ENCODE measurements at regions not wholly inside any gene's neighbourhood (a gene's known extent, or its start where the extent isn't known, plus 50 kb on each side); places are given as distances from the start of the nearest gene placed in this dataset.

- Mint-ChIP-seq H3K4me3 (no peak overlapping the region), H3K4me1 (no peaks in the 10 kb centered on the region), H3K27ac (no peak overlapping the region), H3K36me3 (ENCODE audit: low read depth) (no peaks in the 10 kb centered on the region), H3K9me3 (peaks cover 7% of the 10 kb centered on the region), H3K27me3 (ENCODE audit: low read depth, poor library complexity) (no peaks in the 10 kb centered on the region)
- no peak for TF ChIP-seq CTCF (IDR thresholded peaks at IDR 0.05)
- DNase-seq: no peak
Observed at GRCh38 chr3:96491023-96491422, 323.4 kb upstream of the EPHA6 start.

DNA sequence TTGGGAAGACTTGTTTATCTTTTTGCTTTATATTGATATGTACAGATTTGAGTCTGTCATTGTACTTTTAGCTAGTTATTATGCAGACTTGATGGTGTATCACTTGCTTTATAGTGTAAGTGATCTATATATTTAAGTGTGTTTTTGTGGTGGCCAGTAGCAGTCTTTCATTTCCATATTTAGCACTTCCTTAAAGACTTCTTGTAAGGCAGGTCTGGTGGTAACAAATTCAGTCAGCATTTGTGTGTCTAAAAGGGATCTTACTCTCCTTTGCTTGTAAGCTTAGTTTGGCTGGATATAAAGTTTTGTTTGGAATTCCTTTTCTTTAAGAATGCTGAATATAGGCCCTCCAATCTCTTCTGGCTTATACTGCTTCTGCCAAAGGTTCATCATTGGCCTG lies 322.5 kb upstream of the EPHA6 start:
- Mint-ChIP-seq H3K9me3 (peaks cover 7% of the 10 kb centered on the region), H3K4me1 (no peaks in the 10 kb centered on the region), H3K36me3 (ENCODE audit: low read depth) (no peaks in the 10 kb centered on the region), H3K27ac (no peak overlapping the region), H3K4me3 (no peak overlapping the region), H3K27me3 (ENCODE audit: low read depth, poor library complexity) (no peaks in the 10 kb centered on the region)
- no peak for TF ChIP-seq CTCF (IDR thresholded peaks at IDR 0.05)
- no peak for DNase-seq

DNA sequence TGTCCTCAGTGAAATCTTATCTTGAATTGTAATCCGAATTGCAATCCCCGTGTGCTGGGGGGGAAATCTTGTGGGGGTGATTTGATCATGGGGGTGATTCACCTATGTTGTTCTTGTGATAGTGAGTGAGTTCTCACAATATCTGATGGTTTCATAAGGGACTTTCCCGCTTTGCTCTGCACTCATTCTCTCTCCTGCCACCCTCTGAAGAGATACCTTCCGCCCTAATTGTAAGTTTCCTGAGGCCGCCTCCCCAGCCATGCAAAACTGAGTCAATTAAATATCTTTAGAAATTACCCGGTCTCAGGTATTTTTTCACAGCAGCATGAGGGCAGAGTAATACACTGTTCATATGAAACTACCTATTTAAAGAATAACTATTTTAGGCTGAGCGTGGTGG lies 304.1 kb upstream of the EPHA6 start:
- Mint-ChIP-seq H3K27me3 (ENCODE audit: low read depth, poor library complexity) (peaks cover 6% of the 10 kb centered on the region), H3K36me3 (ENCODE audit: low read depth) (no peaks in the 10 kb centered on the region), H3K4me3 (no peak overlapping the region), H3K9me3 (no peaks in the 10 kb centered on the region), H3K27ac (no peak overlapping the region), H3K4me1 (no peaks in the 10 kb centered on the region)
- TF ChIP-seq CTCF (IDR thresholded peaks at IDR 0.05): no peak
- DNase-seq: no peak

- Mint-ChIP-seq H3K27ac (no peak overlapping the region), H3K36me3 (ENCODE audit: low read depth) (no peaks in the 10 kb centered on the region), H3K9me3 (no peaks in the 10 kb centered on the region), H3K4me3 (no peak overlapping the region), H3K4me1 (no peaks in the 10 kb centered on the region), H3K27me3 (ENCODE audit: low read depth, poor library complexity) (no peaks in the 10 kb centered on the region)
- TF ChIP-seq CTCF (IDR thresholded peaks at IDR 0.05): no peak
- DNase-seq: no peak
Observed at GRCh38 chr3:96537165-96537564, 277.2 kb upstream of the EPHA6 start.

- no peak for TF ChIP-seq CTCF (IDR thresholded peaks at IDR 0.05)
- no peak for DNase-seq
- H3K27ac Mint-ChIP-seq: no peak overlapping the region
- H3K36me3 Mint-ChIP-seq (ENCODE audit: low read depth): no peaks in the 10 kb centered on the region
- no peak overlapping the region for H3K4me3 Mint-ChIP-seq
- no peaks in the 10 kb centered on the region for H3K4me1 Mint-ChIP-seq
- no peaks in the 10 kb centered on the region for H3K27me3 Mint-ChIP-seq (ENCODE audit: low read depth, poor library complexity)
- no peaks in the 10 kb centered on the region for H3K9me3 Mint-ChIP-seq
Observed at GRCh38 chr3:96538186-96538585, 276.2 kb upstream of the EPHA6 start.

GRCh38 chr3:96548073-96548472 lies 266.3 kb upstream of the EPHA6 start:
- no peaks in the 10 kb centered on the region for H3K36me3 Mint-ChIP-seq (ENCODE audit: low read depth)
- H3K9me3 Mint-ChIP-seq: peaks cover 5% of the 10 kb centered on the region
- no peak overlapping the region for H3K4me3 Mint-ChIP-seq
- TF ChIP-seq CTCF (IDR thresholded peaks at IDR 0.05): no peak
- peaks cover 3% of the 10 kb centered on the region for H3K27me3 Mint-ChIP-seq (ENCODE audit: low read depth, poor library complexity)
- no peak for DNase-seq
- H3K4me1 Mint-ChIP-seq: no peaks in the 10 kb centered on the region
- no peak overlapping the region for H3K27ac Mint-ChIP-seq
